Gastrocnemius medialis (tissue), 4 donors: ENCODE measurements at regions not wholly inside any gene's neighbourhood (a gene's known extent, or its start where the extent isn't known, plus 50 kb on each side); places are given as distances from the start of the nearest gene placed in this dataset.

Experiments
- ATAC-seq, 2 donors: fragments of 150-250 bp; one replicate each; pipeline ENCODE4 v1.9.1; 2016
- DNase-seq, 2 donors: peaks; one replicate each; pipeline ENCODE4 v3.0.0-alpha.2; 2019
- H3K27ac ChIP-seq, 4 donors: fragments of 200-600 bp; sonication (generic); 1 replicate in 1 of 4; 2 replicates in 3 of 4; pipeline ENCODE4 v1.5.1; 2016 to 2018; ENCODE audit warnings: mild to moderate bottlenecking in 2 of 4, moderate library complexity in 1 of 4
- H3K27me3 ChIP-seq, 3 donors: fragments of 200-600 bp; sonication (generic) in 2 of 3; 1 replicate in 1 of 3; 2 replicates in 2 of 3; pipeline versions ENCODE4 v1.5.1 to v1.6.0; 2016 to 2019; ENCODE audit warnings: mild to moderate bottlenecking in 1 of 3, moderate library complexity in 1 of 3
- H3K36me3 ChIP-seq, 2 donors: fragments of 200-600 bp; sonication (generic) in 1 of 2; one replicate each; pipeline ENCODE4 v1.5.1; 2017 to 2018
- H3K4me1 ChIP-seq, 2 donors: fragments of 200-600 bp; sonication (generic) in 1 of 2; one replicate each; pipeline ENCODE4 v1.5.1; 2016 to 2017; ENCODE audit warnings: mild to moderate bottlenecking in 2 of 2
- H3K4me3 ChIP-seq, 4 donors: fragments of 200-600 bp; sonication (generic) in 3 of 4; 1 replicate in 1 of 4; 2 replicates in 3 of 4; pipeline ENCODE4 v1.5.1; 2016 to 2019; ENCODE audit warnings: mild to moderate bottlenecking in 2 of 4
- H3K9me3 ChIP-seq, 3 donors: fragments of 200-600 bp; sonication (generic) in 2 of 3; 1 replicate in 1 of 3; 2 replicates in 2 of 3; pipeline ENCODE4 v1.5.1; 2016 to 2019
- CTCF ChIP-seq, 5 experiments: fragments of 450-650 bp in 3 of 5; fragments of 200-600 bp in 2 of 5; sonication (generic) in 2 of 5; IDR thresholded peaks in 4 of 5; conservative IDR thresholded peaks in 1 of 5; 1 replicate in 4 of 5; 2 replicates in 1 of 5; pipeline ENCODE4 v1.5.1; 2016 to 2019; ENCODE audit warnings: antibody characterized with exemption in 5 of 5, mild to moderate bottlenecking in 3 of 5, moderate library complexity in 3 of 5
- POLR2A ChIP-seq, 2 donors: fragments of 450-650 bp; IDR thresholded peaks; one replicate each; pipeline ENCODE4 v1.6.1; 2017; ENCODE audit warnings: antibody characterized with exemption in 2 of 2, mild to moderate bottlenecking in 2 of 2, moderate library complexity in 2 of 2
- in situ Hi-C, 4 donors: fragments of 200-750 bp; cut with MboI; loops; one replicate each; pipeline versions ENCODE4 v1.15.0 to v1.8.0; 2017; ENCODE audit warnings: low sequenced_read_pairs in 4 of 4
- intact Hi-C: fragments of 100-400 bp; cut with DNase I; formaldehyde crosslinking; loops from one replicate; pipeline ENCODE4 v1.15.1; 2023; ENCODE audit warnings: low total_unique reads

- H3K36me3 ChIP-seq: no peaks in the 10 kb centered on the region
- TF ChIP-seq CTCF (IDR thresholded peaks at IDR 0.05 in 4 of 5, conservative IDR thresholded peaks at IDR 0.05 in 1 of 5): no peak
- TF ChIP-seq POLR2A (IDR thresholded peaks at IDR 0.05): no peak
Measured at GRCh38 chr3:23111286-23111685, 91.8 kb upstream of the UBE2E2 start.

GRCh38 chr3:23111797-23112196 lies 91.3 kb upstream of the UBE2E2 start:
- intact Hi-C loops: no loop called here
- ATAC-seq (peak; percentile 68), DNase-seq (peak in 1 of 2 donors; percentile 19)
- Histone ChIP-seq H3K36me3 (no peaks in the 10 kb centered on the region), H3K27me3 (no peaks in the 10 kb centered on the region), H3K4me3 (no peak overlapping the region), H3K4me1 (peaks cover 3 to 10% of the 10 kb centered on the region in 2 donors), H3K27ac (peak overlapping the region in 2 of 4 donors; percentile 0 to 15), H3K9me3 (no peaks in the 10 kb centered on the region)
- in situ Hi-C loops: no loop called here
- TF ChIP-seq POLR2A (IDR thresholded peaks at IDR 0.05) (no peak), CTCF (IDR thresholded peaks at IDR 0.05 in 4 of 5, conservative IDR thresholded peaks at IDR 0.05 in 1 of 5) (no peak)

More at GRCh38 chr3:23111286-23111685, 91.8 kb upstream of the UBE2E2 start:
- Histone ChIP-seq H3K27ac (peak overlapping the region in 1 of 4 donors; percentile 9), H3K4me3 (no peak overlapping the region), H3K9me3 (no peaks in the 10 kb centered on the region), H3K27me3 (no peaks in the 10 kb centered on the region), H3K4me1 (peaks cover 2 to 10% of the 10 kb centered on the region in 2 donors)
- intact Hi-C loops: no loop called here
- DNase-seq (no peak), ATAC-seq (no peak)
- in situ Hi-C loops: no loop called here

DNA sequence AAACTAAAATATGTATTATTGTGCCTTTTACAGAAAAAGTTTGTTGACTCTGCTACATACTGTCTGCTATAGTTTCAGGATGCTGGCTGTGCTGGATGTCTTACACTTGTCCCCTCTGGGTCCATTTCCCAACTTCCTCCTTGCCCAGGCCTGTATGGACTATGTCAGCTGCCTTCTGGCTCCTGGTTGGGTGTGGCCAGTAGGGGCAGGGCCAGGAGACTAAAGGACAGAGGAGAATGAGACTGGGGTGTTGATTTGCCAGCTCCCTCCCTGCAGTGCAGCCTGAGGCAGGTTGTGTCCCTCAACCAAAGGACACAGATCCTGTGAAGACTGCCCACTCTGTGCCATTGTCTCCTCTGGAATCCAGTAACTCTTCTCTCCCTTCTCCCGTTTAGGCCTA lies 90.6 kb upstream of the UBE2E2 start:
- Histone ChIP-seq H3K36me3 (no peaks in the 10 kb centered on the region), H3K9me3 (no peaks in the 10 kb centered on the region), H3K4me3 (no peak overlapping the region), H3K27me3 (no peaks in the 10 kb centered on the region), H3K4me1 (peaks cover 3 to 10% of the 10 kb centered on the region in 2 donors), H3K27ac (peak overlapping the region in 2 of 4 donors; percentile 15 to 65)
- DNase-seq: peak; percentile 5 to 52
- intact Hi-C loops (no loop called here), in situ Hi-C loops (no loop called here)
- peak; percentile 34 to 78 for ATAC-seq
- TF ChIP-seq CTCF (IDR thresholded peaks at IDR 0.05 in 4 of 5, conservative IDR thresholded peaks at IDR 0.05 in 1 of 5) (no peak), POLR2A (IDR thresholded peaks at IDR 0.05) (peak in 1 of 2 donors; percentile 10)

GRCh38 chr3:23113455-23114171 lies 89.5 kb upstream of the UBE2E2 start:
- DNase-seq: no peak
- peak; percentile 46 to 53 for ATAC-seq
- TF ChIP-seq CTCF (IDR thresholded peaks at IDR 0.05 in 4 of 5, conservative IDR thresholded peaks at IDR 0.05 in 1 of 5): no peak
- TF ChIP-seq POLR2A (IDR thresholded peaks at IDR 0.05): no peak

More at GRCh38 chr3:23113455-23114171, 89.5 kb upstream of the UBE2E2 start:
- peak overlapping the region in 1 of 4 donors; percentile 65 for H3K27ac ChIP-seq
- H3K4me3 ChIP-seq: no peak overlapping the region
- no peaks in the 10 kb centered on the region for H3K9me3 ChIP-seq
- H3K36me3 ChIP-seq: no peaks in the 10 kb centered on the region
- no peaks in the 10 kb centered on the region for H3K27me3 ChIP-seq
- in situ Hi-C loops (no loop called here), intact Hi-C loops (no loop called here)
- peaks cover 3 to 10% of the 10 kb centered on the region in 2 donors for H3K4me1 ChIP-seq
